ENCODE measurements at regions not wholly inside any gene's neighbourhood (a gene's known extent, or its start where the extent isn't known, plus 50 kb on each side); places are given as distances from the start of the nearest gene placed in this dataset.

- Histone ChIP-seq H3K9me3 (ENCODE audit: control insufficient read depth in 2 of 3, insufficient read depth in 1 of 3, low read length in 3 of 3) (peaks cover 0 to 6% (median 0%) of the 10 kb centered on the region in 3 donors), H3K4me1 (ENCODE audit: control insufficient read depth in 2 of 3, insufficient read depth in 2 of 3, low read depth in 1 of 3, low read length in 3 of 3) (no peaks in the 10 kb centered on the region), H3K27me3 (ENCODE audit: control insufficient read depth, insufficient read depth, low read length) (no peaks in the 10 kb centered on the region), H3K9ac (ENCODE audit: low read length in 3 of 3) (no peak overlapping the region), H3K27ac (ENCODE audit: low read depth in 2 of 2, low read length in 2 of 2) (no peak overlapping the region), H3K4me3 (ENCODE audit: low read length in 3 of 3) (no peak overlapping the region), H3K36me3 (ENCODE audit: control insufficient read depth in 2 of 3, insufficient read depth in 3 of 3, low read length in 3 of 3) (no peaks in the 10 kb centered on the region)
- intact Hi-C loops (cut with DNase I) = no loop called here
- no peak for FAIRE-seq
- no peak for TF ChIP-seq CTCF (IDR thresholded peaks at IDR 0.05; ENCODE audit: borderline replicate concordance, extremely low read depth, insufficient read depth)
- no peak for DNase-seq
Measured at GRCh38 chr1:215507119-215507518, 60.0 kb upstream of the KCTD3 start.

- no peak overlapping the region for H3K9ac ChIP-seq (ENCODE audit: low read length in 3 of 3)
- peaks cover 0 to 6% (median 0%) of the 10 kb centered on the region in 3 donors for H3K9me3 ChIP-seq (ENCODE audit: control insufficient read depth in 2 of 3, insufficient read depth in 1 of 3, low read length in 3 of 3)
- no peak overlapping the region for H3K27ac ChIP-seq (ENCODE audit: low read depth in 2 of 2, low read length in 2 of 2)
- no peaks in the 10 kb centered on the region for H3K36me3 ChIP-seq (ENCODE audit: control insufficient read depth in 2 of 3, insufficient read depth in 3 of 3, low read length in 3 of 3)
- H3K4me1 ChIP-seq (ENCODE audit: control insufficient read depth in 2 of 3, insufficient read depth in 2 of 3, low read depth in 1 of 3, low read length in 3 of 3) = no peaks in the 10 kb centered on the region
- TF ChIP-seq CTCF (IDR thresholded peaks at IDR 0.05; ENCODE audit: borderline replicate concordance, extremely low read depth, insufficient read depth) = no peak
- no peak overlapping the region for H3K4me3 ChIP-seq (ENCODE audit: low read length in 3 of 3)
- intact Hi-C loops (cut with DNase I) = no loop called here
- no peaks in the 10 kb centered on the region for H3K27me3 ChIP-seq (ENCODE audit: control insufficient read depth, insufficient read depth, low read length)
- FAIRE-seq (no peak), DNase-seq (no peak)
Measured at GRCh38 chr1:215508311-215508710, 58.8 kb upstream of the KCTD3 start.

Data from kidney (tissue), 13 donors.